ENCODE measurements at regions not wholly inside any gene's neighbourhood (a gene's known extent, or its start where the extent isn't known, plus 50 kb on each side); places are given as distances from the start of the nearest gene placed in this dataset.

GRCh38 chr11:69979632-69980031, 98.5 kb upstream of the ANO1 start:
- no peak for DNase-seq (ENCODE audit: low spot score)
- intact Hi-C loops (cut with DNase I) = no loop called here

GRCh38 chr11:69981119-69981784, 96.9 kb upstream of the ANO1 start:
- intact Hi-C loops (cut with DNase I) = no loop called here
- no peak for DNase-seq (ENCODE audit: low spot score)

- no peak for DNase-seq (ENCODE audit: low spot score)
- intact Hi-C loops (cut with DNase I) = no loop called here
Measured at GRCh38 chr11:69982690-69983570, 95.2 kb upstream of the ANO1 start.

- no peak for DNase-seq (ENCODE audit: low spot score)
- intact Hi-C loops (cut with DNase I) = no loop called here
Measured at GRCh38 chr11:69983571-69983877, 94.6 kb upstream of the ANO1 start.

GRCh38 chr11:69983897-69984438, 94.1 kb upstream of the ANO1 start:
- no peak for DNase-seq (ENCODE audit: low spot score)
- intact Hi-C loops (cut with DNase I) = no loop called here

- intact Hi-C loops (cut with DNase I) = no loop called here
- no peak for DNase-seq (ENCODE audit: low spot score)
Measured at GRCh38 chr11:69984457-69985261, 93.5 kb upstream of the ANO1 start.

- intact Hi-C loops (cut with DNase I) = no loop called here
Measured at GRCh38 chr11:69985331-69985640, 92.8 kb upstream of the ANO1 start.

GRCh38 chr11:69985641-69986439, 92.3 kb upstream of the ANO1 start:
- intact Hi-C loops (cut with DNase I) = no loop called here
- no peak for DNase-seq (ENCODE audit: low spot score)

More at GRCh38 chr11:69985331-69985640, 92.8 kb upstream of the ANO1 start:
- no peak for DNase-seq (ENCODE audit: low spot score)

GRCh38 chr11:69986440-69986787, 91.7 kb upstream of the ANO1 start:
- DNase-seq (ENCODE audit: low spot score) = no peak
- intact Hi-C loops (cut with DNase I) = no loop called here

- intact Hi-C loops (cut with DNase I) = no loop called here
- DNase-seq (ENCODE audit: low spot score) = no peak
Measured at GRCh38 chr11:69986830-69987229, 91.3 kb upstream of the ANO1 start.

GRCh38 chr11:69992026-69992425, 86.1 kb upstream of the ANO1 start:
- intact Hi-C loops (cut with DNase I) = no loop called here
- DNase-seq (ENCODE audit: low spot score) = no peak

GRCh38 chr11:69992943-69993694, 85.0 kb upstream of the ANO1 start:
- no peak for DNase-seq (ENCODE audit: low spot score)
- intact Hi-C loops (cut with DNase I) = no loop called here

GRCh38 chr11:69994810-69995209, 83.3 kb upstream of the ANO1 start:
- intact Hi-C loops (cut with DNase I) = no loop called here
- DNase-seq (ENCODE audit: low spot score) = no peak

- intact Hi-C loops (cut with DNase I) = no loop called here
- DNase-seq (ENCODE audit: low spot score) = no peak
Measured at GRCh38 chr11:69995697-69996096, 82.4 kb upstream of the ANO1 start.

- intact Hi-C loops (cut with DNase I) = no loop called here
- no peak for DNase-seq (ENCODE audit: low spot score)
Measured at GRCh38 chr11:69996451-69996850, 81.7 kb upstream of the ANO1 start.

- no peak for DNase-seq (ENCODE audit: low spot score)
- intact Hi-C loops (cut with DNase I) = no loop called here
Measured at GRCh38 chr11:69997352-69997751, 80.8 kb upstream of the ANO1 start.

- DNase-seq (ENCODE audit: low spot score) = no peak
- intact Hi-C loops (cut with DNase I) = no loop called here
Measured at GRCh38 chr11:69999721-70000120, 78.4 kb upstream of the ANO1 start.

GRCh38 chr11:70000228-70000627, 77.9 kb upstream of the ANO1 start:
- DNase-seq (ENCODE audit: low spot score) = no peak

GRCh38 chr11:70001246-70001645, 76.9 kb upstream of the ANO1 start:
- intact Hi-C loops (cut with DNase I) = no loop called here
- DNase-seq (ENCODE audit: low spot score) = no peak

More at GRCh38 chr11:70000228-70000627, 77.9 kb upstream of the ANO1 start:
- intact Hi-C loops (cut with DNase I) = no loop called here

All from cardiac septum (tissue), 1 donor.